Endothelial cell of umbilical vein (primary cell): ENCODE measurements at regions not wholly inside any gene's neighbourhood (a gene's known extent, or its start where the extent isn't known, plus 50 kb on each side); places are given as distances from the start of the nearest gene placed in this dataset.

Experiments used
- BruUV-seq: library from RNA; stranded (reverse); fragments of 400-500 nt; replicated peaks from 2 replicates; lab custom pipeline; 2021; lab: Mats Ljungman, UMichigan
- CTCF ChIA-PET: fragments of 300-600, 350-600 bp; sonication (Branson Sonifier 250); formaldehyde crosslinking; loops from one replicate; lab custom pipeline; 2021; ENCODE audit warnings: antibody characterized with exemption, inconsistent platforms; lab: Charles Lee
- POLR2A ChIA-PET: fragments of 300-600, 350-600 bp; sonication (Branson Sonifier 250); formaldehyde crosslinking; loops from one replicate; lab custom pipeline; 2021; ENCODE audit warnings: antibody characterized with exemption, inconsistent platforms; lab: Charles Lee
- DNase-seq: peaks from one replicate; pipeline ENCODE4 v3.0.0-alpha.2; 2011; ENCODE audit warnings: low read depth, low spot score
- FAIRE-seq: peaks from 2 replicates; lab custom pipeline; 2011; peaks lifted over from hg19 to GRCh38; lab: Jason Lieb, UNC
- H2AFZ ChIP-seq: 2 replicates; pipeline ENCODE4 v1.6.0; 2012; ENCODE audit warnings: low read depth, low read length, control low read depth, inconsistent platforms
- H3K27ac ChIP-seq: 2 replicates; pipeline ENCODE4 v1.5.1; 2011; ENCODE audit warnings: low read depth, mild to moderate bottlenecking, control low read depth, low read length, moderate library complexity; ENCODE audit not compliant: insufficient read depth
- H3K27me3 ChIP-seq, 2 experiments: 2 replicates each; pipeline versions ENCODE4 v1.6.0 to v1.6.1; 2011; ENCODE audit warnings: low read length in 2 of 2, mixed read lengths in 1 of 2; ENCODE audit not compliant: control insufficient read depth in 2 of 2, insufficient read depth in 2 of 2
- H3K36me3 ChIP-seq, 2 experiments: 2 replicates in 1 of 2; 3 replicates in 1 of 2; pipeline ENCODE4 v1.5.1; 2011; ENCODE audit warnings: low read length in 2 of 2, mild to moderate bottlenecking in 1 of 2, moderate library complexity in 1 of 2; ENCODE audit not compliant: control insufficient read depth in 2 of 2, insufficient read depth in 2 of 2; ENCODE audit errors: extremely low read depth in 1 of 2
- H3K4me1 ChIP-seq: 3 replicates; pipeline ENCODE4 v1.5.1; 2011; ENCODE audit warnings: mild to moderate bottlenecking, low read length; ENCODE audit not compliant: control insufficient read depth, insufficient read depth; ENCODE audit errors: extremely low read depth
- H3K4me2 ChIP-seq: 2 replicates; pipeline ENCODE4 v1.6.1; 2011; ENCODE audit warnings: low read length, control low read depth, mixed read lengths; ENCODE audit not compliant: insufficient read depth
- H3K4me3 ChIP-seq, 3 experiments: fragments of 200-600 bp in 1 of 3; sonication (generic), shearing (Covaris generic) in 1 of 3; replicated peaks in 1 of 3; 2 replicates each; pipeline ENCODE4 v1.5.1; 2011 to 2016; ENCODE audit warnings: control low read depth in 3 of 3, low read length in 3 of 3, mild to moderate bottlenecking in 2 of 3, inconsistent platforms in 1 of 3, low read depth in 1 of 3, moderate library complexity in 1 of 3; ENCODE audit not compliant: insufficient read depth in 1 of 3
- H3K79me2 ChIP-seq: 2 replicates; pipeline ENCODE4 v1.6.0; 2012; ENCODE audit warnings: low read length, inconsistent platforms; ENCODE audit not compliant: control insufficient read depth, insufficient read depth
- H3K9ac ChIP-seq: replicated peaks from 2 replicates; pipeline ENCODE3; 2011; ENCODE audit warnings: low read length, control low read depth; ENCODE audit not compliant: insufficient read depth; ENCODE audit errors: extremely low read depth
- H3K9me1 ChIP-seq: replicated peaks from 3 replicates; pipeline ENCODE4 v1.6.0; 2011; ENCODE audit warnings: mild to moderate bottlenecking, low read length; ENCODE audit not compliant: control insufficient read depth, insufficient read depth; ENCODE audit errors: extremely low read depth
- H3K9me3 ChIP-seq: replicated peaks from 2 replicates; pipeline ENCODE4 v1.5.1; 2012; ENCODE audit warnings: low read length, inconsistent platforms; ENCODE audit not compliant: control insufficient read depth, insufficient read depth
- H4K20me1 ChIP-seq: replicated peaks from 2 replicates; pipeline ENCODE3; 2011; ENCODE audit warnings: mild to moderate bottlenecking, low read length; ENCODE audit not compliant: control insufficient read depth, insufficient read depth; ENCODE audit errors: extremely low read depth
- CTCF ChIP-seq, 2 donors: IDR thresholded peaks; 1 replicate in 1 of 2; 2 replicates in 1 of 2; pipeline ENCODE4 v1.5.1; 2011; ENCODE audit warnings: low read length in 2 of 2, mild to moderate bottlenecking in 2 of 2, moderate library complexity in 2 of 2, control low read depth in 1 of 2, inconsistent platforms in 1 of 2, low read depth in 1 of 2; ENCODE audit not compliant: insufficient read depth in 1 of 2; ENCODE audit errors: extremely low read depth in 1 of 2
- EZH2 ChIP-seq: IDR thresholded peaks from 2 replicates; pipeline ENCODE4 v1.6.1; 2012; ENCODE audit warnings: borderline replicate concordance, low read depth, mild to moderate bottlenecking, moderate library complexity, low read length, inconsistent platforms; ENCODE audit not compliant: severe bottlenecking
- FOS ChIP-seq: IDR thresholded peaks from 2 replicates; pipeline ENCODE4 v1.6.1; 2011; ENCODE audit warnings: mild to moderate bottlenecking, low read length, moderate library complexity, borderline replicate concordance; ENCODE audit not compliant: insufficient read depth
- GATA2 ChIP-seq: IDR thresholded peaks from 2 replicates; pipeline ENCODE4 v1.7.0; 2011; ENCODE audit warnings: low read depth, mild to moderate bottlenecking, moderate library complexity, mixed read lengths, low read length; ENCODE audit not compliant: insufficient read length, insufficient read depth
- JUN ChIP-seq: IDR thresholded peaks from 2 replicates; pipeline ENCODE4 v1.6.1; 2011; ENCODE audit warnings: borderline replicate concordance, low read depth; ENCODE audit not compliant: insufficient read length, insufficient read depth
- MAX ChIP-seq: IDR thresholded peaks from 2 replicates; pipeline ENCODE4 v1.6.1; 2011; ENCODE audit not compliant: insufficient read depth, insufficient read length
- MYC ChIP-seq: IDR thresholded peaks from one replicate; pipeline ENCODE4 v1.6.1; 2011; ENCODE audit warnings: mild to moderate bottlenecking, low read depth, low read length
- POLR2A ChIP-seq: IDR thresholded peaks from 2 replicates; pipeline ENCODE4 v1.6.1; 2012; ENCODE audit warnings: low read depth, mild to moderate bottlenecking, control low read depth, low read length
- POLR2AphosphoS5 ChIP-seq: IDR thresholded peaks from 2 replicates; pipeline ENCODE4 v1.6.1; 2012; ENCODE audit warnings: low read depth, mild to moderate bottlenecking, control low read depth, low read length, moderate library complexity; ENCODE audit not compliant: insufficient read depth
- dilution Hi-C: fragments of 300-500 bp; cut with MboI; formaldehyde crosslinking; loops from one replicate; pipeline ENCODE4 v1.15.0; 2019; ENCODE audit warnings: low sequenced_read_pairs; ENCODE audit not compliant: extremely low pct_ligation_motif_present
- intact Hi-C: fragments of 100-400 bp; cut with micrococcal nuclease; formaldehyde crosslinking; loops from one replicate; pipeline ENCODE4 v1.10.0; 2022

- Histone ChIP-seq H3K27me3 (no peaks in the 10 kb centered on the region), H3K27ac (no peak overlapping the region), H3K79me2 (no peaks in the 10 kb centered on the region), H3K36me3 (no peaks in the 10 kb centered on the region), H3K4me2 (no peak overlapping the region), H3K4me1 (no peaks in the 10 kb centered on the region), H3K9ac (no peak overlapping the region), H3K9me1 (no peaks in the 10 kb centered on the region), H2AFZ (no peak overlapping the region), H3K9me3 (no peaks in the 10 kb centered on the region), H4K20me1 (no peaks in the 10 kb centered on the region), H3K4me3 (no peak overlapping the region)
- dilution Hi-C loops (no loop called here), intact Hi-C loops (no loop called here)
- BruUV-seq = no TSS peak
- ChIA-PET CTCF (no interaction called here), POLR2A (no interaction called here)
- FAIRE-seq = no peak
- no peak for DNase-seq
- TF ChIP-seq GATA2 (no peak), JUN (no peak)
Measured at GRCh38 chr2:226450141-226450540, 349.5 kb downstream of the IRS1 start.

- Histone ChIP-seq H3K79me2 (no peaks in the 10 kb centered on the region), H3K9me1 (no peaks in the 10 kb centered on the region), H3K4me1 (no peaks in the 10 kb centered on the region), H3K36me3 (no peaks in the 10 kb centered on the region), H3K27ac (no peak overlapping the region), H2AFZ (no peak overlapping the region), H3K9me3 (no peaks in the 10 kb centered on the region), H3K27me3 (no peaks in the 10 kb centered on the region), H3K4me2 (no peak overlapping the region), H3K4me3 (no peak overlapping the region), H4K20me1 (no peaks in the 10 kb centered on the region), H3K9ac (no peak overlapping the region)
- TF ChIP-seq MAX = no peak
- TF ChIP-seq CTCF (IDR thresholded peaks at IDR 0.05; ENCODE audit: extremely low read depth in 1 of 2, insufficient read depth in 1 of 2, low read depth in 1 of 2, low read length in 2 of 2) = no peak
- TF ChIP-seq JUN = no peak
- TF ChIP-seq MYC = no peak
- no peak for TF ChIP-seq POLR2A
- TF ChIP-seq GATA2 = no peak
- TF ChIP-seq EZH2 = no peak
- no peak for TF ChIP-seq POLR2AphosphoS5
- no peak for TF ChIP-seq FOS
- ChIA-PET CTCF (interaction anchor here (1.4 kb wide), 1 partner anchor 30 kb away, joined by 3 read pairs; no protein-coding TSS in a partner anchor), POLR2A (no interaction called here)
- DNase-seq (no peak), FAIRE-seq (no peak)
- no TSS peak for BruUV-seq
- dilution Hi-C loops = no loop called here
- intact Hi-C loops = no loop called here
Measured at GRCh38 chr2:226447338-226448300, 352.0 kb downstream of the IRS1 start.
